ENCODE measurements at regions not wholly inside any gene's neighbourhood (a gene's known extent, or its start where the extent isn't known, plus 50 kb on each side); places are given as distances from the start of the nearest gene placed in this dataset.

DNA sequence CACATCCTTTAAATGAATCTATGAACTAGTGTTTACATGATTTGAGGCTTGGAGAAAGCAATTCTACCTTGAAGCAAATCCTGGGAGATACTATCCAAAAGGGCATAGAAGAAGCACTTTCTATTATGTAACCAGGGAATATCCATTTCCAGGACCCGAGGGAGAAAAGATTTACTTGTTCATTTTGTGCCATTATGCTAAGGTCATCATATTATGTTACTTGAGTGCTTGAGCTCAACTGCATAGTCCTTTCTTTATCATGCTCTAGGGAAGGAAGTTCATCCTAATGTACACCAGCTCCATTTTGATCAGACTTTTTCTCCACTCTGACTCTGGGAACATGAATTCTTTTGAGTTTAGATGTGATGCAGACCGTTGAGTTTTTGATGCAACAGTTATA, 188.6 kb upstream of the SNX7 start:
- TF ChIP-seq, protein P1, sequence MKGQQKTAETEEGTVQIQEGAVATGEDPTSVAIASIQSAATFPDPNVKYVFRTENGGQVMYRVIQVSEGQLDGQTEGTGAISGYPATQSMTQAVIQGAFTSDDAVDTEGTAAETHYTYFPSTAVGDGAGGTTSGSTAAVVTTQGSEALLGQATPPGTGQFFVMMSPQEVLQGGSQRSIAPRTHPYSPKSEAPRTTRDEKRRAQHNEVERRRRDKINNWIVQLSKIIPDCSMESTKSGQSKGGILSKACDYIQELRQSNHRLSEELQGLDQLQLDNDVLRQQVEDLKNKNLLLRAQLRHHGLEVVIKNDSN (IDR thresholded peaks at IDR 0.05; ENCODE audit: borderline replicate concordance, extremely low read length, insufficient read depth, low read depth, low read length): no peak
- TF ChIP-seq POLR2AphosphoS5 (IDR thresholded peaks at IDR 0.05; ENCODE audit: low read length) (no peak), EED (IDR thresholded peaks at IDR 0.05; ENCODE audit: low read depth) (no peak), TAF1 (IDR thresholded peaks at IDR 0.05; ENCODE audit: borderline replicate concordance, low read depth, low read length) (no peak)

All from GM12878 (cell line).